Endothelial cell of umbilical vein (primary cell): ENCODE measurements at regions not wholly inside any gene's neighbourhood (a gene's known extent, or its start where the extent isn't known, plus 50 kb on each side); places are given as distances from the start of the nearest gene placed in this dataset.

Experiments used
- BruUV-seq: library from RNA; stranded (reverse); fragments of 400-500 nt; replicated peaks from 2 replicates; lab custom pipeline; 2021; lab: Mats Ljungman, UMichigan
- CTCF ChIA-PET: fragments of 300-600, 350-600 bp; sonication (Branson Sonifier 250); formaldehyde crosslinking; loops from one replicate; lab custom pipeline; 2021; ENCODE audit warnings: antibody characterized with exemption, inconsistent platforms; lab: Charles Lee
- POLR2A ChIA-PET: fragments of 300-600, 350-600 bp; sonication (Branson Sonifier 250); formaldehyde crosslinking; loops from one replicate; lab custom pipeline; 2021; ENCODE audit warnings: antibody characterized with exemption, inconsistent platforms; lab: Charles Lee
- DNase-seq: peaks from one replicate; pipeline ENCODE4 v3.0.0-alpha.2; 2011; ENCODE audit warnings: low read depth, low spot score
- FAIRE-seq: peaks from 2 replicates; lab custom pipeline; 2011; peaks lifted over from hg19 to GRCh38; lab: Jason Lieb, UNC
- H2AFZ ChIP-seq: 2 replicates; pipeline ENCODE4 v1.6.0; 2012; ENCODE audit warnings: low read depth, low read length, control low read depth, inconsistent platforms
- H3K27ac ChIP-seq: 2 replicates; pipeline ENCODE4 v1.5.1; 2011; ENCODE audit warnings: low read depth, mild to moderate bottlenecking, control low read depth, low read length, moderate library complexity; ENCODE audit not compliant: insufficient read depth
- H3K27me3 ChIP-seq, 2 experiments: 2 replicates each; pipeline versions ENCODE4 v1.6.0 to v1.6.1; 2011; ENCODE audit warnings: low read length in 2 of 2, mixed read lengths in 1 of 2; ENCODE audit not compliant: control insufficient read depth in 2 of 2, insufficient read depth in 2 of 2
- H3K36me3 ChIP-seq, 2 experiments: 2 replicates in 1 of 2; 3 replicates in 1 of 2; pipeline ENCODE4 v1.5.1; 2011; ENCODE audit warnings: low read length in 2 of 2, mild to moderate bottlenecking in 1 of 2, moderate library complexity in 1 of 2; ENCODE audit not compliant: control insufficient read depth in 2 of 2, insufficient read depth in 2 of 2; ENCODE audit errors: extremely low read depth in 1 of 2
- H3K4me1 ChIP-seq: 3 replicates; pipeline ENCODE4 v1.5.1; 2011; ENCODE audit warnings: mild to moderate bottlenecking, low read length; ENCODE audit not compliant: control insufficient read depth, insufficient read depth; ENCODE audit errors: extremely low read depth
- H3K4me2 ChIP-seq: 2 replicates; pipeline ENCODE4 v1.6.1; 2011; ENCODE audit warnings: low read length, control low read depth, mixed read lengths; ENCODE audit not compliant: insufficient read depth
- H3K4me3 ChIP-seq, 3 experiments: fragments of 200-600 bp in 1 of 3; sonication (generic), shearing (Covaris generic) in 1 of 3; replicated peaks in 1 of 3; 2 replicates each; pipeline ENCODE4 v1.5.1; 2011 to 2016; ENCODE audit warnings: control low read depth in 3 of 3, low read length in 3 of 3, mild to moderate bottlenecking in 2 of 3, inconsistent platforms in 1 of 3, low read depth in 1 of 3, moderate library complexity in 1 of 3; ENCODE audit not compliant: insufficient read depth in 1 of 3
- H3K79me2 ChIP-seq: 2 replicates; pipeline ENCODE4 v1.6.0; 2012; ENCODE audit warnings: low read length, inconsistent platforms; ENCODE audit not compliant: control insufficient read depth, insufficient read depth
- H3K9ac ChIP-seq: replicated peaks from 2 replicates; pipeline ENCODE3; 2011; ENCODE audit warnings: low read length, control low read depth; ENCODE audit not compliant: insufficient read depth; ENCODE audit errors: extremely low read depth
- H3K9me1 ChIP-seq: replicated peaks from 3 replicates; pipeline ENCODE4 v1.6.0; 2011; ENCODE audit warnings: mild to moderate bottlenecking, low read length; ENCODE audit not compliant: control insufficient read depth, insufficient read depth; ENCODE audit errors: extremely low read depth
- H3K9me3 ChIP-seq: replicated peaks from 2 replicates; pipeline ENCODE4 v1.5.1; 2012; ENCODE audit warnings: low read length, inconsistent platforms; ENCODE audit not compliant: control insufficient read depth, insufficient read depth
- H4K20me1 ChIP-seq: replicated peaks from 2 replicates; pipeline ENCODE3; 2011; ENCODE audit warnings: mild to moderate bottlenecking, low read length; ENCODE audit not compliant: control insufficient read depth, insufficient read depth; ENCODE audit errors: extremely low read depth
- CTCF ChIP-seq, 2 donors: IDR thresholded peaks; 1 replicate in 1 of 2; 2 replicates in 1 of 2; pipeline ENCODE4 v1.5.1; 2011; ENCODE audit warnings: low read length in 2 of 2, mild to moderate bottlenecking in 2 of 2, moderate library complexity in 2 of 2, control low read depth in 1 of 2, inconsistent platforms in 1 of 2, low read depth in 1 of 2; ENCODE audit not compliant: insufficient read depth in 1 of 2; ENCODE audit errors: extremely low read depth in 1 of 2
- EZH2 ChIP-seq: IDR thresholded peaks from 2 replicates; pipeline ENCODE4 v1.6.1; 2012; ENCODE audit warnings: borderline replicate concordance, low read depth, mild to moderate bottlenecking, moderate library complexity, low read length, inconsistent platforms; ENCODE audit not compliant: severe bottlenecking
- FOS ChIP-seq: IDR thresholded peaks from 2 replicates; pipeline ENCODE4 v1.6.1; 2011; ENCODE audit warnings: mild to moderate bottlenecking, low read length, moderate library complexity, borderline replicate concordance; ENCODE audit not compliant: insufficient read depth
- GATA2 ChIP-seq: IDR thresholded peaks from 2 replicates; pipeline ENCODE4 v1.7.0; 2011; ENCODE audit warnings: low read depth, mild to moderate bottlenecking, moderate library complexity, mixed read lengths, low read length; ENCODE audit not compliant: insufficient read length, insufficient read depth
- JUN ChIP-seq: IDR thresholded peaks from 2 replicates; pipeline ENCODE4 v1.6.1; 2011; ENCODE audit warnings: borderline replicate concordance, low read depth; ENCODE audit not compliant: insufficient read length, insufficient read depth
- MYC ChIP-seq: IDR thresholded peaks from one replicate; pipeline ENCODE4 v1.6.1; 2011; ENCODE audit warnings: mild to moderate bottlenecking, low read depth, low read length
- POLR2A ChIP-seq: IDR thresholded peaks from 2 replicates; pipeline ENCODE4 v1.6.1; 2012; ENCODE audit warnings: low read depth, mild to moderate bottlenecking, control low read depth, low read length
- POLR2AphosphoS5 ChIP-seq: IDR thresholded peaks from 2 replicates; pipeline ENCODE4 v1.6.1; 2012; ENCODE audit warnings: low read depth, mild to moderate bottlenecking, control low read depth, low read length, moderate library complexity; ENCODE audit not compliant: insufficient read depth
- dilution Hi-C: fragments of 300-500 bp; cut with MboI; formaldehyde crosslinking; loops from one replicate; pipeline ENCODE4 v1.15.0; 2019; ENCODE audit warnings: low sequenced_read_pairs; ENCODE audit not compliant: extremely low pct_ligation_motif_present
- intact Hi-C: fragments of 100-400 bp; cut with micrococcal nuclease; formaldehyde crosslinking; loops from one replicate; pipeline ENCODE4 v1.10.0; 2022
- TF ChIP-seq, protein P1 (sequence below): IDR thresholded peaks from 2 replicates; pipeline ENCODE4 v1.6.1; 2011; ENCODE audit not compliant: insufficient read depth, insufficient read length

- DNase-seq (no peak), FAIRE-seq (no peak)
- dilution Hi-C loops = no loop called here
- intact Hi-C loops = no loop called here
- TF ChIP-seq POLR2A = no peak
- TF ChIP-seq, protein P1, sequence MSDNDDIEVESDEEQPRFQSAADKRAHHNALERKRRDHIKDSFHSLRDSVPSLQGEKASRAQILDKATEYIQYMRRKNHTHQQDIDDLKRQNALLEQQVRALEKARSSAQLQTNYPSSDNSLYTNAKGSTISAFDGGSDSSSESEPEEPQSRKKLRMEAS = no peak
- TF ChIP-seq FOS = no peak
- TF ChIP-seq CTCF (IDR thresholded peaks at IDR 0.05; ENCODE audit: extremely low read depth in 1 of 2, insufficient read depth in 1 of 2, low read depth in 1 of 2, low read length in 2 of 2) = no peak
- TF ChIP-seq POLR2AphosphoS5 = no peak
- TF ChIP-seq JUN = no peak
- TF ChIP-seq EZH2 = no peak
- no peak for TF ChIP-seq MYC
- TF ChIP-seq GATA2 = no peak
- no peaks in the 10 kb centered on the region for H3K4me1 ChIP-seq
- ChIA-PET CTCF (no interaction called here), POLR2A (no interaction called here)
- no peaks in the 10 kb centered on the region for H3K79me2 ChIP-seq
- H3K4me3 ChIP-seq = no peak overlapping the region
- H3K4me2 ChIP-seq = no peak overlapping the region
- H3K9me3 ChIP-seq = no peaks in the 10 kb centered on the region
- no peaks in the 10 kb centered on the region for H4K20me1 ChIP-seq
- no peak overlapping the region for H2AFZ ChIP-seq
- H3K36me3 ChIP-seq = no peaks in the 10 kb centered on the region
- H3K9ac ChIP-seq = no peak overlapping the region
- no peaks in the 10 kb centered on the region for H3K9me1 ChIP-seq
- H3K27ac ChIP-seq = no peak overlapping the region
- no TSS peak for BruUV-seq
- peaks cover 30 to 38% of the 10 kb centered on the region in 2 experiments for H3K27me3 ChIP-seq
Measured at GRCh38 chr15:58258501-58259292, 120.5 kb downstream of the AQP9 start.
